HCT116 (cell line): ENCODE measurements at regions not wholly inside any gene's neighbourhood (a gene's known extent, or its start where the extent isn't known, plus 50 kb on each side); places are given as distances from the start of the nearest gene placed in this dataset.

Experiments used
- ATAC-seq: fragments of 200-7000 bp; cut with Tn5 transposase; 2 replicates; pipeline ENCODE4 v1.9.1; 2020; ENCODE audit warnings: mild to moderate bottlenecking, moderate library complexity
- BruUV-seq: library from RNA; stranded (reverse); fragments of 400-500 nt; replicated peaks from 2 replicates; lab custom pipeline; 2021; lab: Mats Ljungman, UMichigan
- CTCF ChIA-PET: fragments of 300-600 bp; sonication (Branson Sonifier 250); formaldehyde crosslinking; loops from one replicate; lab custom pipeline; 2021; ENCODE audit warnings: antibody characterized with exemption; lab: Charles Lee
- POLR2A ChIA-PET: fragments of 300-600, 350-600 bp; sonication (Branson Sonifier 250); formaldehyde crosslinking; loops from one replicate; lab custom pipeline; 2021; ENCODE audit warnings: antibody characterized with exemption; lab: Charles Lee
- RAD21 ChIA-PET, 2 experiments: fragments of 300-600 bp; sonication (Branson Sonifier 250); formaldehyde crosslinking; loops; one replicate each; lab custom pipeline; 2023; ENCODE audit warnings: low total read pairs in 2 of 2; ENCODE audit not compliant: uncharacterized antibody in 2 of 2, unreplicated experiment in 2 of 2, low non-redundant PET in 1 of 2; lab: Charles Lee
- DNase-seq: peaks from one replicate; pipeline ENCODE4 v3.0.0-alpha.2; 2010; ENCODE audit warnings: low read depth, low spot score
- H2AFZ ChIP-seq: fragments of 200-600 bp; shearing (Covaris generic), sonication (generic); 2 replicates; pipeline ENCODE4 v1.6.1; 2017; ENCODE audit warnings: low read depth, mixed run types, mixed read lengths, antibody characterized with exemption, low read length; ENCODE audit not compliant: poor library complexity, severe bottlenecking
- H3K27ac ChIP-seq: 2 replicates; pipeline ENCODE4 v1.5.1; 2012; ENCODE audit warnings: low read depth, low read length
- H3K27me3 ChIP-seq: fragments of 200-600 bp; sonication (generic); 2 replicates; pipeline ENCODE4 v1.6.1; 2016; ENCODE audit warnings: mixed run types, low read length, mixed read lengths; ENCODE audit not compliant: insufficient read depth
- H3K36me3 ChIP-seq, 2 experiments: fragments of 200-500 bp in 1 of 2; fragments of 200-600 bp in 1 of 2; sonication (Bioruptor generic) in 1 of 2; sonication (generic) in 1 of 2; 2 replicates each; pipeline versions ENCODE4 v1.5.1 to v1.6.1; 2014 to 2016; ENCODE audit warnings: low read length in 2 of 2, inconsistent platforms in 1 of 2, mixed read lengths in 1 of 2, mixed run types in 1 of 2; ENCODE audit not compliant: insufficient read depth in 2 of 2, control insufficient read depth in 1 of 2
- H3K4me1 ChIP-seq, 2 experiments: fragments of 200-600 bp in 1 of 2; sonication (generic) in 1 of 2; 2 replicates each; pipeline versions ENCODE4 v1.5.1 to v1.6.1; 2012 to 2017; ENCODE audit warnings: low read length in 2 of 2, inconsistent platforms in 1 of 2, mild to moderate bottlenecking in 1 of 2, mixed read lengths in 1 of 2, mixed run types in 1 of 2, moderate library complexity in 1 of 2; ENCODE audit not compliant: insufficient read depth in 2 of 2, control insufficient read depth in 1 of 2
- H3K4me2 ChIP-seq: fragments of 200-600 bp; sonication (generic); 2 replicates; pipeline ENCODE4 v1.6.1; 2017; ENCODE audit warnings: mixed run types, low read length, mixed read lengths
- H3K4me3 ChIP-seq, 2 experiments: fragments of 200-600 bp in 1 of 2; sonication (generic) in 1 of 2; replicated peaks in 1 of 2; 2 replicates each; pipeline ENCODE4 v1.5.1; 2011 to 2016; ENCODE audit warnings: low read length in 2 of 2, control low read depth in 1 of 2, low read depth in 1 of 2, mild to moderate bottlenecking in 1 of 2, mixed read lengths in 1 of 2, mixed run types in 1 of 2
- H3K79me2 ChIP-seq: fragments of 200-600 bp; sonication (generic); 2 replicates; pipeline ENCODE4 v1.6.1; 2017; ENCODE audit warnings: mild to moderate bottlenecking, mixed run types, low read length, moderate library complexity, mixed read lengths; ENCODE audit not compliant: insufficient read depth
- H3K9ac ChIP-seq: fragments of 200-600 bp; sonication (generic); 2 replicates; pipeline ENCODE4 v1.6.1; 2016; ENCODE audit warnings: low read length, mixed read lengths
- H3K9me2 ChIP-seq: fragments of 200-600 bp; sonication (generic), shearing (Covaris generic); 2 replicates; pipeline ENCODE4 v1.6.1; 2017; ENCODE audit warnings: mixed run types, mild to moderate bottlenecking, moderate library complexity; ENCODE audit not compliant: insufficient read depth
- H3K9me3 ChIP-seq, 2 experiments: fragments of 200-500 bp in 1 of 2; fragments of 200-600 bp in 1 of 2; sonication (Bioruptor generic) in 1 of 2; sonication (generic) in 1 of 2; 2 replicates each; pipeline ENCODE4 v1.6.1; 2014 to 2017; ENCODE audit warnings: low read length in 2 of 2, mixed read lengths in 2 of 2, inconsistent platforms in 1 of 2, low read depth in 1 of 2, mild to moderate bottlenecking in 1 of 2, mixed run types in 1 of 2, moderate library complexity in 1 of 2; ENCODE audit not compliant: control insufficient read depth in 1 of 2, insufficient read depth in 1 of 2
- H4K20me1 ChIP-seq: fragments of 200-600 bp; sonication (generic), shearing (Covaris generic); 2 replicates; pipeline ENCODE4 v1.6.1; 2017; ENCODE audit warnings: mixed run types, mild to moderate bottlenecking, moderate library complexity; ENCODE audit not compliant: insufficient read depth
- CBX3 ChIP-seq: IDR thresholded peaks from 2 replicates; pipeline ENCODE4 v1.6.1; 2012; ENCODE audit warnings: low read depth
- EGR1 ChIP-seq: IDR thresholded peaks from 2 replicates; pipeline ENCODE4 v1.6.1; 2012; ENCODE audit warnings: low read depth
- ELF1 ChIP-seq: IDR thresholded peaks from 2 replicates; pipeline ENCODE4 v1.6.1; 2012; ENCODE audit warnings: low read depth, borderline replicate concordance
- EZH2phosphoT487 ChIP-seq: fragments of 200-600 bp; IDR thresholded peaks from 2 replicates; pipeline ENCODE4 v1.6.1; 2018; ENCODE audit warnings: antibody characterized with exemption, borderline replicate concordance
- FOSL1 ChIP-seq: IDR thresholded peaks from 2 replicates; pipeline ENCODE4 v1.6.1; 2012; ENCODE audit warnings: low read depth
- JUND ChIP-seq: IDR thresholded peaks from 2 replicates; pipeline ENCODE4 v1.6.1; 2012
- POLR2A ChIP-seq: IDR thresholded peaks from 2 replicates; pipeline ENCODE4 v1.7.0; 2011; ENCODE audit warnings: borderline replicate concordance; ENCODE audit not compliant: insufficient read depth, insufficient read length; ENCODE audit errors: extremely low read depth
- RAD21 ChIP-seq: IDR thresholded peaks from 2 replicates; pipeline ENCODE4 v1.6.1; 2012; ENCODE audit warnings: low read depth, mild to moderate bottlenecking
- TCF7L2 ChIP-seq: IDR thresholded peaks from 2 replicates; pipeline ENCODE4 v1.7.0; 2011; ENCODE audit warnings: borderline replicate concordance, inconsistent platforms; ENCODE audit not compliant: insufficient read depth, insufficient read length; ENCODE audit errors: extremely low read depth
- YY1 ChIP-seq: IDR thresholded peaks from 2 replicates; pipeline ENCODE4 v1.6.1; 2011; ENCODE audit warnings: low read length, low read depth, moderate library complexity, mild to moderate bottlenecking; ENCODE audit not compliant: insufficient replicate concordance; ENCODE audit errors: extremely low read depth
- ZFX ChIP-seq: fragments of 450-650 bp; IDR thresholded peaks from 2 replicates; pipeline ENCODE4 v1.6.1; 2017
- ZNF274 ChIP-seq: fragments of 200-500 bp; sonication (Bioruptor generic); IDR thresholded peaks from 2 replicates; pipeline ENCODE4 v1.6.1; 2014; ENCODE audit warnings: mild to moderate bottlenecking, low read depth, low read length, inconsistent platforms
- intact Hi-C: fragments of 100-400 bp; cut with micrococcal nuclease; formaldehyde crosslinking; loops from 2 replicates; pipeline ENCODE4 v1.10.0; 2022
- TF ChIP-seq, protein P1 (sequence below), 3 experiments: fragments of 200-600 bp in 1 of 3; sonication (generic) in 1 of 3; IDR thresholded peaks in 2 of 3; conservative IDR thresholded peaks in 1 of 3; 2 replicates each; pipeline ENCODE4 v1.5.1; 2012 to 2017; ENCODE audit warnings: low read depth in 2 of 3, low read length in 2 of 3, antibody characterized with exemption in 1 of 3, borderline replicate concordance in 1 of 3, control low read depth in 1 of 3, mild to moderate bottlenecking in 1 of 3, mixed read lengths in 1 of 3, mixed run types in 1 of 3, moderate library complexity in 1 of 3; ENCODE audit not compliant: insufficient read depth in 1 of 3
- TF ChIP-seq, protein P2 (sequence below): IDR thresholded peaks from 2 replicates; pipeline ENCODE4 v1.6.1; 2011; ENCODE audit warnings: mild to moderate bottlenecking, low read length, moderate library complexity; ENCODE audit not compliant: insufficient replicate concordance; ENCODE audit errors: extremely low read depth
- TF ChIP-seq, protein P3 (sequence below): IDR thresholded peaks from 2 replicates; pipeline ENCODE4 v1.6.1; 2012
- TF ChIP-seq, protein P4 (sequence below): IDR thresholded peaks from 2 replicates; pipeline ENCODE4 v1.6.1; 2012

DNA sequence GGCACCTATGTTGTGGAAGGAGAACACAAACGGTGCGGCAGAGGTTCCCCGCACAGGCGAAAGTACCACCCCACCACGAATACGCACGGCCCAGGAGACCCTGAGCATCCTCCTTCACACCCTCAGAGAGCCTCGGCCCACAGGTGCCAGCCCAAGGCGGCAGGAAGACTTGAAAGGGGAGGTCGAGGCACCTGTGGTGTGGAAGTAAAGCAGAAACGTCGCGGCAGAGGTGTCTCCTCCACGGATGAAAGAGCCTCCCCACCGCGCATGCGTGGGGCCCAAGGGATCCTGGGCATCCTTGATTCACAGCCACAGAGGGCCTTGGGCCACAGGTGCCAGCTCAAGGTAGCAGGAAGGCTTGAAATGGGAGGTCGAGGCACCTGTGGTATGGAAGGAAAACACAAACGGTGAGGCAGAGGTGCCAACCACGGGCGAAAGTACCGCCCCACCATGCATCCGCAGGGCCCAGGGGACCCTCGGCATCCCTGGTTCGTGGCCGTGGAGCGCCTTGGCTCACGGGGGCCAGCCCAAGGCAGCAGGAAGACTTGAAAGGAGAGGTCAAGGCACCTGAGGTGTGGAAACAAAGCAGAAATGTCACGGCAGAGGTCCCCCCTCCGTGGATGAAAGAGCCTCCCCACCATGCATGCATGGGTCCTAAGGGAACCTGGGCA lies 380.1 kb downstream of the ALG10 start:
- no peaks in the 10 kb centered on the region for H3K9me2 ChIP-seq
- no peak overlapping the region for H3K9ac ChIP-seq
- intact Hi-C loops, result no loop called here
- no peak overlapping the region for H3K4me2 ChIP-seq
- no peak overlapping the region for H3K4me3 ChIP-seq
- ATAC-seq (no peak), DNase-seq (no peak)
- no peak overlapping the region for H3K27ac ChIP-seq
- H3K9me3 ChIP-seq, result peaks cover 0 to 4% of the 10 kb centered on the region in 2 experiments; a peak in 2 of 4 replicates
- no TSS peak for BruUV-seq
- TF ChIP-seq ELF1 (no peak), ZNF274 (no peak), RAD21 (no peak), ZFX (no peak), EZH2phosphoT487 (no peak), EGR1 (no peak), FOSL1 (no peak), CBX3 (no peak), TCF7L2 (no peak), POLR2A (no peak), JUND (no peak), YY1 (no peak)
- TF ChIP-seq, protein P1, sequence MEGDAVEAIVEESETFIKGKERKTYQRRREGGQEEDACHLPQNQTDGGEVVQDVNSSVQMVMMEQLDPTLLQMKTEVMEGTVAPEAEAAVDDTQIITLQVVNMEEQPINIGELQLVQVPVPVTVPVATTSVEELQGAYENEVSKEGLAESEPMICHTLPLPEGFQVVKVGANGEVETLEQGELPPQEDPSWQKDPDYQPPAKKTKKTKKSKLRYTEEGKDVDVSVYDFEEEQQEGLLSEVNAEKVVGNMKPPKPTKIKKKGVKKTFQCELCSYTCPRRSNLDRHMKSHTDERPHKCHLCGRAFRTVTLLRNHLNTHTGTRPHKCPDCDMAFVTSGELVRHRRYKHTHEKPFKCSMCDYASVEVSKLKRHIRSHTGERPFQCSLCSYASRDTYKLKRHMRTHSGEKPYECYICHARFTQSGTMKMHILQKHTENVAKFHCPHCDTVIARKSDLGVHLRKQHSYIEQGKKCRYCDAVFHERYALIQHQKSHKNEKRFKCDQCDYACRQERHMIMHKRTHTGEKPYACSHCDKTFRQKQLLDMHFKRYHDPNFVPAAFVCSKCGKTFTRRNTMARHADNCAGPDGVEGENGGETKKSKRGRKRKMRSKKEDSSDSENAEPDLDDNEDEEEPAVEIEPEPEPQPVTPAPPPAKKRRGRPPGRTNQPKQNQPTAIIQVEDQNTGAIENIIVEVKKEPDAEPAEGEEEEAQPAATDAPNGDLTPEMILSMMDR (IDR thresholded peaks at IDR 0.05 in 2 of 3, conservative IDR thresholded peaks at IDR 0.05 in 1 of 3; ENCODE audit: borderline replicate concordance in 1 of 3, insufficient read depth in 1 of 3, low read depth in 2 of 3, low read length in 2 of 3), result no peak
- TF ChIP-seq, protein P2, sequence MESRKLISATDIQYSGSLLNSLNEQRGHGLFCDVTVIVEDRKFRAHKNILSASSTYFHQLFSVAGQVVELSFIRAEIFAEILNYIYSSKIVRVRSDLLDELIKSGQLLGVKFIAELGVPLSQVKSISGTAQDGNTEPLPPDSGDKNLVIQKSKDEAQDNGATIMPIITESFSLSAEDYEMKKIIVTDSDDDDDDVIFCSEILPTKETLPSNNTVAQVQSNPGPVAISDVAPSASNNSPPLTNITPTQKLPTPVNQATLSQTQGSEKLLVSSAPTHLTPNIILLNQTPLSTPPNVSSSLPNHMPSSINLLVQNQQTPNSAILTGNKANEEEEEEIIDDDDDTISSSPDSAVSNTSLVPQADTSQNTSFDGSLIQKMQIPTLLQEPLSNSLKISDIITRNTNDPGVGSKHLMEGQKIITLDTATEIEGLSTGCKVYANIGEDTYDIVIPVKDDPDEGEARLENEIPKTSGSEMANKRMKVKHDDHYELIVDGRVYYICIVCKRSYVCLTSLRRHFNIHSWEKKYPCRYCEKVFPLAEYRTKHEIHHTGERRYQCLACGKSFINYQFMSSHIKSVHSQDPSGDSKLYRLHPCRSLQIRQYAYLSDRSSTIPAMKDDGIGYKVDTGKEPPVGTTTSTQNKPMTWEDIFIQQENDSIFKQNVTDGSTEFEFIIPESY, result no peak
- TF ChIP-seq, protein P3, sequence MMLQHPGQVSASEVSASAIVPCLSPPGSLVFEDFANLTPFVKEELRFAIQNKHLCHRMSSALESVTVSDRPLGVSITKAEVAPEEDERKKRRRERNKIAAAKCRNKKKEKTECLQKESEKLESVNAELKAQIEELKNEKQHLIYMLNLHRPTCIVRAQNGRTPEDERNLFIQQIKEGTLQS, result no peak
- TF ChIP-seq, protein P4, sequence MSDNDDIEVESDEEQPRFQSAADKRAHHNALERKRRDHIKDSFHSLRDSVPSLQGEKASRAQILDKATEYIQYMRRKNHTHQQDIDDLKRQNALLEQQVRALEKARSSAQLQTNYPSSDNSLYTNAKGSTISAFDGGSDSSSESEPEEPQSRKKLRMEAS, result no peak
- H3K79me2 ChIP-seq, result no peaks in the 10 kb centered on the region
- no peaks in the 10 kb centered on the region for H4K20me1 ChIP-seq
- ChIA-PET POLR2A (no interaction called here), RAD21 (no interaction called here), CTCF (no interaction called here)
- H3K4me1 ChIP-seq, result no peaks in the 10 kb centered on the region
- H3K27me3 ChIP-seq, result no peaks in the 10 kb centered on the region
- H2AFZ ChIP-seq, result no peak overlapping the region
- H3K36me3 ChIP-seq, result no peaks in the 10 kb centered on the region
